Liver (tissue), 7 donors: ENCODE measurements at regions not wholly inside any gene's neighbourhood (a gene's known extent, or its start where the extent isn't known, plus 50 kb on each side); places are given as distances from the start of the nearest gene placed in this dataset.

Experiments
- DNase-seq: peaks from one replicate; pipeline ENCODE4 v3.0.0-alpha.2; 2017; ENCODE audit warnings: low spot score
- H3K27ac ChIP-seq, 2 donors: one replicate each; pipeline ENCODE4 v1.7.0; 2013; ENCODE audit warnings: inconsistent platforms in 2 of 2, low read length in 2 of 2, control low read depth in 1 of 2, low read depth in 1 of 2, mild to moderate bottlenecking in 1 of 2
- H3K27me3 ChIP-seq, 4 donors: one replicate each; pipeline versions ENCODE4 v1.6.1 to v1.7.0; 2013; ENCODE audit warnings: low read length in 3 of 4, inconsistent platforms in 1 of 4, mild to moderate bottlenecking in 1 of 4, moderate library complexity in 1 of 4; ENCODE audit not compliant: control insufficient read depth in 4 of 4, insufficient read depth in 4 of 4
- H3K36me3 ChIP-seq, 4 donors: one replicate each; pipeline versions ENCODE4 v1.6.1 to v1.7.0; 2013; ENCODE audit warnings: low read length in 3 of 4, mild to moderate bottlenecking in 3 of 4, low read depth in 1 of 4, moderate library complexity in 1 of 4; ENCODE audit not compliant: control insufficient read depth in 4 of 4, insufficient read depth in 3 of 4
- H3K4me1 ChIP-seq, 4 donors: one replicate each; pipeline versions ENCODE4 v1.6.1 to v1.7.0; 2013; ENCODE audit warnings: low read length in 3 of 4, mild to moderate bottlenecking in 3 of 4, moderate library complexity in 1 of 4; ENCODE audit not compliant: control insufficient read depth in 4 of 4, insufficient read depth in 4 of 4
- H3K4me3 ChIP-seq, 3 donors: one replicate each; pipeline versions ENCODE4 v1.6.1 to v1.7.0; 2013; ENCODE audit warnings: low read length in 3 of 3, control low read depth in 1 of 3, low read depth in 1 of 3, mild to moderate bottlenecking in 1 of 3
- H3K9ac ChIP-seq, 2 donors: one replicate each; pipeline ENCODE4 v1.7.0; 2013; ENCODE audit warnings: low read length in 2 of 2, mild to moderate bottlenecking in 2 of 2, moderate library complexity in 2 of 2, control low read depth in 1 of 2, low read depth in 1 of 2
- H3K9me3 ChIP-seq, 4 donors: one replicate each; pipeline versions ENCODE4 v1.6.1 to v1.7.0; 2013; ENCODE audit warnings: low read length in 3 of 4; ENCODE audit not compliant: control insufficient read depth in 4 of 4
- FOXA1 ChIP-seq: IDR thresholded peaks from 2 replicates; pipeline ENCODE4 v1.6.1; 2016; ENCODE audit warnings: antibody characterized with exemption
- HNF4G ChIP-seq: IDR thresholded peaks from 2 replicates; pipeline ENCODE4 v1.6.1; 2016; ENCODE audit warnings: antibody characterized with exemption
- JUND ChIP-seq, 2 donors: IDR thresholded peaks; 2 replicates each; pipeline ENCODE4 v1.6.1; 2016; ENCODE audit warnings: antibody characterized with exemption in 2 of 2
- RXRA ChIP-seq, 2 donors: IDR thresholded peaks; 2 replicates each; pipeline ENCODE4 v1.6.1; 2017 to 2018; ENCODE audit warnings: antibody characterized with exemption in 2 of 2, mild to moderate bottlenecking in 1 of 2
- SP1 ChIP-seq: IDR thresholded peaks from 2 replicates; pipeline ENCODE4 v1.6.1; 2018; ENCODE audit warnings: antibody characterized with exemption, mild to moderate bottlenecking
- TAF1 ChIP-seq: conservative IDR thresholded peaks from 2 replicates; pipeline ENCODE4 v1.6.1; 2016; ENCODE audit warnings: antibody characterized with exemption, mild to moderate bottlenecking
- YY1 ChIP-seq: IDR thresholded peaks from 2 replicates; pipeline ENCODE4 v1.6.1; 2016; ENCODE audit warnings: antibody characterized with exemption, mild to moderate bottlenecking
- WGBS: extraction: QIAGEN DNeasy Blood & Tissue Kit; methylation state at CpG from one replicate; pipeline ENCODE4 v1.1.7; 2013; 5-methylcytosine and 5-hydroxymethylcytosine counted together
- TF ChIP-seq, protein P1 (sequence below): IDR thresholded peaks from 2 replicates; pipeline ENCODE4 v1.6.1; 2016; ENCODE audit warnings: antibody characterized with exemption, mild to moderate bottlenecking
- TF ChIP-seq, protein P2 (sequence below): IDR thresholded peaks from 2 replicates; pipeline ENCODE4 v1.6.1; 2016; ENCODE audit warnings: antibody characterized with exemption
- TF ChIP-seq, protein P3 (sequence below): IDR thresholded peaks from 2 replicates; pipeline ENCODE4 v1.6.1; 2016; ENCODE audit warnings: antibody characterized with exemption
- donor health status: healthy.
- donor health status: healthy.
- donor health status: healthy.
- donor health status: healthy.

DNA sequence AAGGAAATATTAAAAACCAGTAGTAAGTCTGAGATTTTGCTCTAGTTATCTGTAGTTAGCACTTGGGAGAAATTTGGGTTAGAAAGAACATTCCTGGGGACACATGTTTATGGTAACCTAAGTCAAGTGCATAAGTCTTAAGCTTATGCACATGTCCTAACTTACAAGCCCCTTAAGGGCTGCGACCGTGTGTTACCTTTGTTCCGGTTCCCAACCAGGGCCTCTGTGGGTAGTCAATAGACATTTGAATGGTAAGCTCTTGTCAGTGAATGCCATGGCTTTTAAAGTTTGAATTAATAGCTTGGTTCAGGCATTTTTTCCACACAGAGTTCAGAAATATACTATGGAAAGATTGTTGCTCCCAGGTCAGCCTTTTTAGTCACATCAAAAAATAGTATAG is 64.7 kb upstream of the CWC22 start:
- Histone ChIP-seq H3K27ac (no peak overlapping the region), H3K4me3 (no peak overlapping the region), H3K4me1 (no peaks in the 10 kb centered on the region), H3K27me3 (no peaks in the 10 kb centered on the region), H3K36me3 (no peaks in the 10 kb centered on the region), H3K9ac (no peak overlapping the region), H3K9me3 (peaks cover 0 to 6% (median 4%) of the 10 kb centered on the region in 4 donors)
- no peak for DNase-seq
- WGBS = 79% methylated on average over 3 of the region's 3 CpGs
- no peak for TF ChIP-seq TAF1
- TF ChIP-seq FOXA1 = no peak
- TF ChIP-seq HNF4G = no peak
- TF ChIP-seq, protein P1, sequence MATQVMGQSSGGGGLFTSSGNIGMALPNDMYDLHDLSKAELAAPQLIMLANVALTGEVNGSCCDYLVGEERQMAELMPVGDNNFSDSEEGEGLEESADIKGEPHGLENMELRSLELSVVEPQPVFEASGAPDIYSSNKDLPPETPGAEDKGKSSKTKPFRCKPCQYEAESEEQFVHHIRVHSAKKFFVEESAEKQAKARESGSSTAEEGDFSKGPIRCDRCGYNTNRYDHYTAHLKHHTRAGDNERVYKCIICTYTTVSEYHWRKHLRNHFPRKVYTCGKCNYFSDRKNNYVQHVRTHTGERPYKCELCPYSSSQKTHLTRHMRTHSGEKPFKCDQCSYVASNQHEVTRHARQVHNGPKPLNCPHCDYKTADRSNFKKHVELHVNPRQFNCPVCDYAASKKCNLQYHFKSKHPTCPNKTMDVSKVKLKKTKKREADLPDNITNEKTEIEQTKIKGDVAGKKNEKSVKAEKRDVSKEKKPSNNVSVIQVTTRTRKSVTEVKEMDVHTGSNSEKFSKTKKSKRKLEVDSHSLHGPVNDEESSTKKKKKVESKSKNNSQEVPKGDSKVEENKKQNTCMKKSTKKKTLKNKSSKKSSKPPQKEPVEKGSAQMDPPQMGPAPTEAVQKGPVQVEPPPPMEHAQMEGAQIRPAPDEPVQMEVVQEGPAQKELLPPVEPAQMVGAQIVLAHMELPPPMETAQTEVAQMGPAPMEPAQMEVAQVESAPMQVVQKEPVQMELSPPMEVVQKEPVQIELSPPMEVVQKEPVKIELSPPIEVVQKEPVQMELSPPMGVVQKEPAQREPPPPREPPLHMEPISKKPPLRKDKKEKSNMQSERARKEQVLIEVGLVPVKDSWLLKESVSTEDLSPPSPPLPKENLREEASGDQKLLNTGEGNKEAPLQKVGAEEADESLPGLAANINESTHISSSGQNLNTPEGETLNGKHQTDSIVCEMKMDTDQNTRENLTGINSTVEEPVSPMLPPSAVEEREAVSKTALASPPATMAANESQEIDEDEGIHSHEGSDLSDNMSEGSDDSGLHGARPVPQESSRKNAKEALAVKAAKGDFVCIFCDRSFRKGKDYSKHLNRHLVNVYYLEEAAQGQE = no peak
- TF ChIP-seq YY1 = no peak
- TF ChIP-seq, protein P2, sequence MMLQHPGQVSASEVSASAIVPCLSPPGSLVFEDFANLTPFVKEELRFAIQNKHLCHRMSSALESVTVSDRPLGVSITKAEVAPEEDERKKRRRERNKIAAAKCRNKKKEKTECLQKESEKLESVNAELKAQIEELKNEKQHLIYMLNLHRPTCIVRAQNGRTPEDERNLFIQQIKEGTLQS = no peak
- TF ChIP-seq, protein P3, sequence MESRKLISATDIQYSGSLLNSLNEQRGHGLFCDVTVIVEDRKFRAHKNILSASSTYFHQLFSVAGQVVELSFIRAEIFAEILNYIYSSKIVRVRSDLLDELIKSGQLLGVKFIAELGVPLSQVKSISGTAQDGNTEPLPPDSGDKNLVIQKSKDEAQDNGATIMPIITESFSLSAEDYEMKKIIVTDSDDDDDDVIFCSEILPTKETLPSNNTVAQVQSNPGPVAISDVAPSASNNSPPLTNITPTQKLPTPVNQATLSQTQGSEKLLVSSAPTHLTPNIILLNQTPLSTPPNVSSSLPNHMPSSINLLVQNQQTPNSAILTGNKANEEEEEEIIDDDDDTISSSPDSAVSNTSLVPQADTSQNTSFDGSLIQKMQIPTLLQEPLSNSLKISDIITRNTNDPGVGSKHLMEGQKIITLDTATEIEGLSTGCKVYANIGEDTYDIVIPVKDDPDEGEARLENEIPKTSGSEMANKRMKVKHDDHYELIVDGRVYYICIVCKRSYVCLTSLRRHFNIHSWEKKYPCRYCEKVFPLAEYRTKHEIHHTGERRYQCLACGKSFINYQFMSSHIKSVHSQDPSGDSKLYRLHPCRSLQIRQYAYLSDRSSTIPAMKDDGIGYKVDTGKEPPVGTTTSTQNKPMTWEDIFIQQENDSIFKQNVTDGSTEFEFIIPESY = no peak
- TF ChIP-seq JUND (IDR thresholded peaks at IDR 0.05) = no peak
- no peak for TF ChIP-seq SP1

DNA sequence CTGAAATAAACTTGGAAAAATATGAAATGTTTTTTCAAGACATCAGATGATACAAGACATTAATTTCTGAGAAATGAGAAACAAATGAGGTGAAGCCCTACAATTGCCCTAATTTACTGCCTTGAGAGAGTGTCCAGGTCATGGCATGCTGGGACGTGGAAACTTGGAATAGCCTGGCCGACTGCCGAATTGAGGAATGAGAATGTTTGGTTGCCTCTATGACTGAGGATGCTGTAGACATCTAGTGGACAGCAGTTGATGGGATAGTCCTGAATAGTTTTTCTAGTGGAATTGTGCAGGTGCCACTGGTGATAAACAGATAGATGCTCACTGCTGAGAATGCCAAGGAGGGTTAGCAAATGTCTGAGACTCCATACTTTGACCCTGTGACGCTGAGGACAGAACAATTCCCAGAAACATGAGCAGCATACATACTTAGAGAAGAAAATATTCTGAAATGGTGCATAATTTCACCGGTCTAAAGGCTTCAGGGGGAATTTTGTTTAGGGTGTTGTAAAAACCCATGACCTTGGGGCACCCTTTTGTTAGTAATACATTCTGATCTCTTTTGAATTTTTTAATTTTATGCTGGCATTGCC is 56.5 kb upstream of the CWC22 start:
- H3K27me3 ChIP-seq = no peaks in the 10 kb centered on the region
- no peak overlapping the region for H3K4me3 ChIP-seq
- H3K9me3 ChIP-seq = no peaks in the 10 kb centered on the region
- 81% methylated on average over 5 of the region's 5 CpGs for WGBS
- H3K36me3 ChIP-seq = no peaks in the 10 kb centered on the region
- H3K27ac ChIP-seq = no peak overlapping the region
- H3K9ac ChIP-seq = no peak overlapping the region
- H3K4me1 ChIP-seq = no peaks in the 10 kb centered on the region
- TF ChIP-seq, protein P3 = no peak
- no peak for TF ChIP-seq RXRA (IDR thresholded peaks at IDR 0.05)
- TF ChIP-seq, protein P1 = no peak
- no peak for DNase-seq
